Cardiac muscle cell (in vitro differentiated cells and primary cell): ENCODE measurements at regions not wholly inside any gene's neighbourhood (a gene's known extent, or its start where the extent isn't known, plus 50 kb on each side); places are given as distances from the start of the nearest gene placed in this dataset.

ENCODE experiments used
- DNase-seq, 2 donors: peaks; one replicate each; pipeline versions ENCODE4 v3.0.0 to v3.0.0-alpha.2; 2010 to 2017; ENCODE audit warnings: low read depth in 1 of 2, low spot score in 1 of 2
- H3K27ac ChIP-seq: fragments of 200-600 bp; sonication (generic); 2 replicates; pipeline ENCODE4 v1.5.1; 2016
- H3K27me3 ChIP-seq: fragments of 200-600 bp; sonication (generic); 2 replicates; pipeline ENCODE4 v1.6.0; 2016; ENCODE audit warnings: control low read depth
- H3K36me3 ChIP-seq: fragments of 200-600 bp; sonication (generic); 2 replicates; pipeline ENCODE4 v1.5.1; 2016; ENCODE audit warnings: control low read depth
- H3K4me1 ChIP-seq: fragments of 200-600 bp; sonication (generic); 2 replicates; pipeline ENCODE4 v1.8.1; 2017; ENCODE audit warnings: low read depth, mild to moderate bottlenecking, mixed run types
- H3K4me3 ChIP-seq: fragments of 200-600 bp; sonication (generic); 2 replicates; pipeline ENCODE4 v1.5.1; 2016; ENCODE audit warnings: mild to moderate bottlenecking
- H3K9me3 ChIP-seq: fragments of 200-600 bp; sonication (generic); 2 replicates; pipeline ENCODE4 v1.5.1; 2017; ENCODE audit warnings: low read depth, mild to moderate bottlenecking, control low read depth
- CTCF ChIP-seq: IDR thresholded peaks from 2 replicates; pipeline ENCODE4 v1.5.1; 2012; ENCODE audit warnings: low read depth, mild to moderate bottlenecking, low read length

GRCh38 chr5:174829511-174829864, 105.1 kb downstream of the MSX2 start:
- H3K27ac ChIP-seq, result no peak overlapping the region
- no peak for TF ChIP-seq CTCF
- H3K9me3 ChIP-seq, result no peaks in the 10 kb centered on the region
- peak in 1 of 2 donors; percentile 4 for DNase-seq
- H3K4me3 ChIP-seq, result no peak overlapping the region
- H3K4me1 ChIP-seq, result no peaks in the 10 kb centered on the region
- no peaks in the 10 kb centered on the region for H3K27me3 ChIP-seq
- H3K36me3 ChIP-seq, result no peaks in the 10 kb centered on the region

GRCh38 chr5:174828804-174829510, 104.6 kb downstream of the MSX2 start:
- H3K9me3 ChIP-seq, result no peaks in the 10 kb centered on the region
- H3K27ac ChIP-seq, result no peak overlapping the region
- H3K27me3 ChIP-seq, result no peaks in the 10 kb centered on the region
- TF ChIP-seq CTCF, result no peak
- DNase-seq, result peak in 1 of 2 donors; percentile 3
- H3K36me3 ChIP-seq, result no peaks in the 10 kb centered on the region
- H3K4me3 ChIP-seq, result no peak overlapping the region
- no peaks in the 10 kb centered on the region for H3K4me1 ChIP-seq

GRCh38 chr5:174827558-174827957, 103.2 kb downstream of the MSX2 start:
- DNase-seq, result peak in 1 of 2 donors; percentile 26
- no peak for TF ChIP-seq CTCF
- Histone ChIP-seq H3K27me3 (no peaks in the 10 kb centered on the region), H3K27ac (no peak overlapping the region), H3K4me1 (no peaks in the 10 kb centered on the region), H3K36me3 (no peaks in the 10 kb centered on the region), H3K4me3 (no peak overlapping the region), H3K9me3 (no peaks in the 10 kb centered on the region)

GRCh38 chr5:174825587-174825986, 101.2 kb downstream of the MSX2 start:
- no peak for TF ChIP-seq CTCF
- Histone ChIP-seq H3K36me3 (no peaks in the 10 kb centered on the region), H3K27ac (no peak overlapping the region)

GRCh38 chr5:174818430-174818829, 94.0 kb downstream of the MSX2 start:
- H3K27me3 ChIP-seq, result no peaks in the 10 kb centered on the region
- H3K4me3 ChIP-seq, result no peak overlapping the region
- DNase-seq, result no peak
- no peak overlapping the region for H3K27ac ChIP-seq
- TF ChIP-seq CTCF, result no peak
- H3K36me3 ChIP-seq, result no peaks in the 10 kb centered on the region
- H3K9me3 ChIP-seq, result no peaks in the 10 kb centered on the region
- no peaks in the 10 kb centered on the region for H3K4me1 ChIP-seq

More at GRCh38 chr5:174825587-174825986, 101.2 kb downstream of the MSX2 start:
- DNase-seq, result peak in 1 of 2 donors; percentile 48
- Histone ChIP-seq H3K27me3 (no peaks in the 10 kb centered on the region), H3K9me3 (no peaks in the 10 kb centered on the region), H3K4me1 (no peaks in the 10 kb centered on the region), H3K4me3 (no peak overlapping the region)
